Medulla oblongata (tissue), 1 donor: ENCODE measurements at regions not wholly inside any gene's neighbourhood (a gene's known extent, or its start where the extent isn't known, plus 50 kb on each side); places are given as distances from the start of the nearest gene placed in this dataset.

ENCODE experiments used
- DNase-seq: peaks from one replicate; pipeline ENCODE4 v3.0.0-alpha.2; 2015; ENCODE audit errors: extremely low spot score

- no peak for DNase-seq
Observed at GRCh38 chr12:114302606-114303315, 103.2 kb downstream of the TBX5 start.

GRCh38 chr12:114302117-114302516 is 103.8 kb downstream of the TBX5 start:
- DNase-seq, result no peak

GRCh38 chr12:114294303-114294685 is 111.7 kb downstream of the TBX5 start:
- DNase-seq, result no peak

- no peak for DNase-seq
Observed at GRCh38 chr12:114293571-114294302, 112.2 kb downstream of the TBX5 start.

GRCh38 chr12:114293073-114293472 is 112.9 kb downstream of the TBX5 start:
- no peak for DNase-seq

GRCh38 chr12:114291389-114292060 is 114.4 kb downstream of the TBX5 start:
- DNase-seq, result no peak

GRCh38 chr12:114287821-114288525 is 118.0 kb downstream of the TBX5 start:
- no peak for DNase-seq

GRCh38 chr12:114286145-114286544 is 119.8 kb downstream of the TBX5 start:
- DNase-seq, result no peak

- DNase-seq, result no peak
Observed at GRCh38 chr12:114285554-114285953, 120.4 kb downstream of the TBX5 start.

- DNase-seq, result no peak
Observed at GRCh38 chr12:114284041-114284440, 121.9 kb downstream of the TBX5 start.

GRCh38 chr12:114275932-114276785 is 129.8 kb downstream of the TBX5 start:
- DNase-seq, result no peak

- DNase-seq, result no peak
Observed at GRCh38 chr12:114275086-114275485, 130.9 kb downstream of the TBX5 start.

GRCh38 chr12:114274131-114274530 is 131.8 kb downstream of the TBX5 start:
- no peak for DNase-seq

- DNase-seq, result no peak
Observed at GRCh38 chr12:114272605-114273004, 133.3 kb downstream of the TBX5 start.

GRCh38 chr12:114272071-114272470 is 133.9 kb downstream of the TBX5 start:
- DNase-seq, result no peak

GRCh38 chr12:114269153-114269552 is 136.8 kb downstream of the TBX5 start:
- DNase-seq, result no peak

GRCh38 chr12:114266536-114266935 is 139.4 kb downstream of the TBX5 start:
- no peak for DNase-seq

GRCh38 chr12:114265036-114265435 is 140.9 kb downstream of the TBX5 start:
- DNase-seq, result no peak

GRCh38 chr12:114263056-114263805 is 142.7 kb downstream of the TBX5 start:
- peak; percentile 15 for DNase-seq

- no peak for DNase-seq
Observed at GRCh38 chr12:114257687-114258086, 148.3 kb downstream of the TBX5 start.
